ENCODE measurements at regions not wholly inside any gene's neighbourhood (a gene's known extent, or its start where the extent isn't known, plus 50 kb on each side); places are given as distances from the start of the nearest gene placed in this dataset.

GRCh38 chr10:4457597-4457996 lies 368.4 kb upstream of the AKR1E2 start:
- TF ChIP-seq CTCF (IDR thresholded peaks at IDR 0.05) (no peak), POLR2A (IDR thresholded peaks at IDR 0.05) (no peak)
